IMR-90 (cell line): ENCODE measurements at regions not wholly inside any gene's neighbourhood (a gene's known extent, or its start where the extent isn't known, plus 50 kb on each side); places are given as distances from the start of the nearest gene placed in this dataset.

ENCODE experiments used
- ATAC-seq: fragments of 200-7000 bp; cut with Tn5 transposase; 2 replicates; pipeline ENCODE4 v1.9.1; 2020; ENCODE audit warnings: low read depth, mild to moderate bottlenecking, moderate library complexity
- BruUV-seq: library from RNA; stranded (reverse); fragments of 400-500 nt; replicated peaks from 2 replicates; lab custom pipeline; 2021; lab: Mats Ljungman, UMichigan
- CTCF ChIA-PET: fragments of 300-600 bp; formaldehyde crosslinking; extraction: SDS; loops from one replicate; lab custom pipeline; 2021; ENCODE audit warnings: antibody characterized with exemption; lab: Yijun Ruan, JAX
- POLR2A ChIA-PET: fragments of 300-600 bp; sonication (Branson Sonifier 250); formaldehyde crosslinking; loops from one replicate; lab custom pipeline; 2022; ENCODE audit warnings: antibody characterized with exemption; ENCODE audit not compliant: unreplicated experiment; lab: Charles Lee
- DNase-seq: peaks from one replicate; pipeline ENCODE4 v3.0.0; 2013
- H2AFZ ChIP-seq: replicated peaks from 2 replicates; pipeline ENCODE3; 2013; ENCODE audit warnings: low read length, mild to moderate bottlenecking; ENCODE audit not compliant: poor library complexity
- H2AK5ac ChIP-seq: 2 replicates; pipeline ENCODE4 v1.6.1; 2013; ENCODE audit warnings: low read depth, low read length, inconsistent platforms
- H2AK9ac ChIP-seq: replicated peaks from 2 replicates; pipeline ENCODE3; 2013; ENCODE audit warnings: mild to moderate bottlenecking, low read depth, low read length, moderate library complexity; ENCODE audit not compliant: poor library complexity
- H2BK120ac ChIP-seq: 2 replicates; pipeline ENCODE4 v1.6.1; 2013; ENCODE audit warnings: low read depth, low read length, inconsistent platforms
- H2BK15ac ChIP-seq: 3 replicates; pipeline ENCODE4 v1.6.1; 2013; ENCODE audit warnings: low read depth, low read length, inconsistent platforms
- H2BK20ac ChIP-seq: 2 replicates; pipeline ENCODE4 v1.6.1; 2013; ENCODE audit warnings: low read depth, mild to moderate bottlenecking, inconsistent platforms, low read length, moderate library complexity
- H2BK5ac ChIP-seq: 2 replicates; pipeline ENCODE4 v1.6.1; 2013; ENCODE audit warnings: mild to moderate bottlenecking, low read depth, low read length, inconsistent platforms; ENCODE audit not compliant: poor library complexity, severe bottlenecking
- H3K14ac ChIP-seq: replicated peaks from 2 replicates; pipeline ENCODE4 v1.6.1; 2013; ENCODE audit warnings: low read depth, low read length, inconsistent platforms
- H3K18ac ChIP-seq: 2 replicates; pipeline ENCODE4 v1.6.1; 2013; ENCODE audit warnings: low read depth, low read length, control low read depth
- H3K23ac ChIP-seq: 2 replicates; pipeline ENCODE4 v1.6.1; 2013; ENCODE audit warnings: low read depth, low read length, inconsistent platforms
- H3K27ac ChIP-seq: 2 replicates; pipeline ENCODE4 v1.5.1; 2013; ENCODE audit warnings: mild to moderate bottlenecking, control low read depth, low read length; ENCODE audit not compliant: insufficient read depth
- H3K27me3 ChIP-seq: 2 replicates; pipeline ENCODE4 v1.6.1; 2013; ENCODE audit warnings: low read length; ENCODE audit not compliant: control insufficient read depth, insufficient read depth
- H3K36me3 ChIP-seq: 2 replicates; pipeline ENCODE4 v1.6.1; 2013; ENCODE audit warnings: low read length, mixed read lengths; ENCODE audit not compliant: control insufficient read depth, insufficient read depth
- H3K4ac ChIP-seq: 2 replicates; pipeline ENCODE4 v1.6.1; 2013; ENCODE audit warnings: low read depth, low read length, inconsistent platforms
- H3K4me1 ChIP-seq: 2 replicates; pipeline ENCODE4 v1.6.1; 2013; ENCODE audit warnings: low read length, mixed read lengths; ENCODE audit not compliant: control insufficient read depth, insufficient read depth
- H3K4me2 ChIP-seq: 2 replicates; pipeline ENCODE4 v1.6.1; 2013; ENCODE audit warnings: low read depth, mild to moderate bottlenecking, control low read depth, low read length, moderate library complexity
- H3K4me3 ChIP-seq: 2 replicates; pipeline ENCODE4 v1.5.1; 2013; ENCODE audit warnings: low read depth, mild to moderate bottlenecking, control low read depth, low read length, moderate library complexity; ENCODE audit not compliant: insufficient read depth
- H3K56ac ChIP-seq: 2 replicates; pipeline ENCODE4 v1.6.1; 2013; ENCODE audit warnings: low read length, inconsistent platforms; ENCODE audit not compliant: insufficient read depth; ENCODE audit errors: extremely low read depth
- H3K79me1 ChIP-seq, 2 experiments: 2 replicates each; pipeline ENCODE4 v1.6.1; 2013; ENCODE audit warnings: low read length in 2 of 2, inconsistent platforms in 1 of 2, low read depth in 1 of 2
- H3K9ac ChIP-seq: 2 replicates; pipeline ENCODE4 v1.6.1; 2013; ENCODE audit warnings: low read depth, low read length, control low read depth
- H3K9me1 ChIP-seq: 2 replicates; pipeline ENCODE4 v1.6.1; 2013; ENCODE audit warnings: low read length, inconsistent platforms; ENCODE audit not compliant: insufficient read depth
- H3K9me3 ChIP-seq: 2 replicates; pipeline ENCODE4 v1.6.1; 2013; ENCODE audit warnings: low read length; ENCODE audit not compliant: control insufficient read depth, insufficient read depth
- H4K20me1 ChIP-seq: 2 replicates; pipeline ENCODE4 v1.6.1; 2013; ENCODE audit warnings: low read length, inconsistent platforms; ENCODE audit not compliant: insufficient read depth
- H4K5ac ChIP-seq: 2 replicates; pipeline ENCODE4 v1.6.1; 2013; ENCODE audit warnings: mild to moderate bottlenecking, low read depth, low read length, control low read depth
- H4K8ac ChIP-seq, 2 experiments: 2 replicates each; pipeline ENCODE4 v1.6.1; 2013; ENCODE audit warnings: low read depth in 2 of 2, low read length in 2 of 2, control low read depth in 1 of 2, inconsistent platforms in 1 of 2
- H4K91ac ChIP-seq: 2 replicates; pipeline ENCODE4 v1.6.1; 2013; ENCODE audit warnings: low read depth, low read length, inconsistent platforms; ENCODE audit not compliant: insufficient read depth
- BHLHE40 ChIP-seq: fragments of 150-350 bp; IDR thresholded peaks from 2 replicates; pipeline ENCODE4 v1.6.1; 2016; ENCODE audit warnings: mild to moderate bottlenecking, low read depth, low read length
- CEBPB ChIP-seq: IDR thresholded peaks from 2 replicates; pipeline ENCODE4 v1.6.1; 2012; ENCODE audit warnings: low read depth, low read length, improper control_type of control experiment
- CHD1 ChIP-seq: IDR thresholded peaks from 2 replicates; pipeline ENCODE4 v1.6.1; 2012; ENCODE audit warnings: low read depth, low read length, improper control_type of control experiment
- FOS ChIP-seq: fragments of 150-350 bp; IDR thresholded peaks from 2 replicates; pipeline ENCODE4 v1.6.1; 2016; ENCODE audit warnings: low read depth, low read length
- MAFK ChIP-seq: IDR thresholded peaks from 2 replicates; pipeline ENCODE4 v1.6.1; 2012; ENCODE audit warnings: low read depth, low read length, improper control_type of control experiment
- MAZ ChIP-seq: IDR thresholded peaks from 2 replicates; pipeline ENCODE4 v1.6.1; 2012; ENCODE audit warnings: low read depth, mild to moderate bottlenecking, low read length, improper control_type of control experiment, moderate library complexity, borderline replicate concordance
- MXI1 ChIP-seq: IDR thresholded peaks from 2 replicates; pipeline ENCODE4 v1.6.1; 2012; ENCODE audit warnings: low read depth, mild to moderate bottlenecking, low read length, moderate library complexity, borderline replicate concordance
- NFE2L2 ChIP-seq: fragments of 150-350 bp; IDR thresholded peaks from 2 replicates; pipeline ENCODE4 v1.6.1; 2016; ENCODE audit warnings: low read depth, mild to moderate bottlenecking, low read length
- POLR2A ChIP-seq: IDR thresholded peaks from 2 replicates; pipeline ENCODE4 v1.6.1; 2012; ENCODE audit warnings: mild to moderate bottlenecking, low read depth, low read length
- RAD21 ChIP-seq: IDR thresholded peaks from 2 replicates; pipeline ENCODE4 v1.6.1; 2012; ENCODE audit warnings: low read length, improper control_type of control experiment
- RCOR1 ChIP-seq: IDR thresholded peaks from 2 replicates; pipeline ENCODE4 v1.6.1; 2012; ENCODE audit warnings: mild to moderate bottlenecking, low read length, improper control_type of control experiment; ENCODE audit not compliant: insufficient replicate concordance
- RFX5 ChIP-seq: IDR thresholded peaks from 2 replicates; pipeline ENCODE4 v1.8.0; 2012; ENCODE audit warnings: low read depth, mild to moderate bottlenecking, low read length, moderate library complexity
- SMC3 ChIP-seq: fragments of 150-350 bp; IDR thresholded peaks from 2 replicates; pipeline ENCODE4 v1.6.1; 2016; ENCODE audit warnings: low read depth, mild to moderate bottlenecking, antibody characterized with exemption, low read length, moderate library complexity
- WGBS, 2 experiments: methylation state at CpG; one replicate each; pipeline versions ENCODE4 v1.1.5 to v1.1.7; 2013; ENCODE audit warnings: missing lambda C conversion rate in 2 of 2; ENCODE audit not compliant: insufficient read length in 1 of 2; ENCODE audit errors: extremely low coverage in 2 of 2; 5-methylcytosine and 5-hydroxymethylcytosine counted together
- dilution Hi-C: fragments of 300-500 bp; cut with HindIII; formaldehyde crosslinking; loops from one replicate; pipeline ENCODE4 v1.14.3; 2018; ENCODE audit warnings: low sequenced_read_pairs; ENCODE audit not compliant: unreplicated experiment
- in situ Hi-C: fragments of 300-500 bp; cut with MboI; formaldehyde crosslinking; loops from 3 replicates; pipeline ENCODE4 v1.14.3; 2019; ENCODE audit warnings: low sequenced_read_pairs, inconsistent platforms, mixed read lengths
- intact Hi-C: fragments of 100-400 bp; cut with micrococcal nuclease; formaldehyde crosslinking; loops from 2 replicates; pipeline ENCODE4 v1.10.0; 2022
- TF ChIP-seq, protein P1 (sequence below): fragments of 150-350 bp; IDR thresholded peaks from 2 replicates; pipeline ENCODE4 v1.6.1; 2016; ENCODE audit warnings: low read depth, mild to moderate bottlenecking, low read length, moderate library complexity, borderline replicate concordance
- TF ChIP-seq, protein P2 (sequence below): conservative IDR thresholded peaks from 2 replicates; pipeline ENCODE4 v1.5.1; 2012; ENCODE audit warnings: mild to moderate bottlenecking, low read depth, low read length, improper control_type of control experiment
- TF ChIP-seq, protein P3 (sequence below): fragments of 150-350 bp; IDR thresholded peaks from 2 replicates; pipeline ENCODE4 v1.6.1; 2017; ENCODE audit warnings: mild to moderate bottlenecking, antibody characterized with exemption, low read length, low read depth

DNA sequence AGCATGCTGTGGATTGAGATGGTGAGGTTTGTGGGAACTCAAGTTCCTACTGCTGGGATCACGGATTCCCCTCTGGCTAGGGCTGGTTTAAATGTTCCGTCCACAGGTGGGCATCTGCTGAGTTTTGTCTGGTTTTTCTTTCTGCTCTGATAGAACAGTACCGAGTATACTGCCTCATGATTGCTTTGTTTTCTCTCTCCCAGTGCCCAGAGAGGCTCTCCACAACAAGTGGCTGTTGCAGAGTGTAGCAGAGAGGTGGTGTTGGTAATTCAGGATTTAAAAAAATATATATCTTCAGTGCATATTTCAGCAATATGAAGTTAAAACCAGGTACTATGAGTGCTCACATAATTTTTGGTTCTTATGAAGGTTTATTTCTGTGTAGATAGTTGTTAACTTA is 213.7 kb downstream of the TEX13C start:
- BruUV-seq, result no TSS peak
- Histone ChIP-seq H3K79me1 (no peaks in the 10 kb centered on the region), H2AK5ac (no peak overlapping the region), H2AK9ac (no peak overlapping the region), H4K8ac (no peak overlapping the region), H3K9me1 (no peaks in the 10 kb centered on the region), H3K4me2 (no peak overlapping the region), H2BK5ac (no peak overlapping the region), H4K91ac (no peak overlapping the region), H3K4me1 (no peaks in the 10 kb centered on the region), H3K14ac (no peak overlapping the region), H2AFZ (no peak overlapping the region), H3K18ac (no peak overlapping the region), H3K56ac (no peak overlapping the region), H3K36me3 (no peaks in the 10 kb centered on the region), H2BK120ac (no peak overlapping the region), H4K5ac (no peak overlapping the region), H3K23ac (no peak overlapping the region), H4K20me1 (no peaks in the 10 kb centered on the region), H2BK20ac (no peak overlapping the region), H3K27me3 (no peaks in the 10 kb centered on the region), H3K4me3 (no peak overlapping the region), H3K4ac (no peak overlapping the region), H3K9me3 (peaks cover 2% of the 10 kb centered on the region; the same call in 1 of the 2 replicates), H3K27ac (no peak overlapping the region), H2BK15ac (no peak overlapping the region), H3K9ac (no peak overlapping the region)
- intact Hi-C loops, result no loop called here
- dilution Hi-C loops, result no loop called here
- ChIA-PET CTCF (no interaction called here), POLR2A (no interaction called here)
- ATAC-seq (no peak), DNase-seq (no peak)
- no CpG with 5 or more reads among the region's 3 CpGs for WGBS, 2 experiments
- in situ Hi-C loops, result no loop called here
- no peak for TF ChIP-seq NFE2L2
- TF ChIP-seq RFX5, result no peak
- TF ChIP-seq MAFK, result no peak
- no peak for TF ChIP-seq RAD21
- TF ChIP-seq, protein P1, sequence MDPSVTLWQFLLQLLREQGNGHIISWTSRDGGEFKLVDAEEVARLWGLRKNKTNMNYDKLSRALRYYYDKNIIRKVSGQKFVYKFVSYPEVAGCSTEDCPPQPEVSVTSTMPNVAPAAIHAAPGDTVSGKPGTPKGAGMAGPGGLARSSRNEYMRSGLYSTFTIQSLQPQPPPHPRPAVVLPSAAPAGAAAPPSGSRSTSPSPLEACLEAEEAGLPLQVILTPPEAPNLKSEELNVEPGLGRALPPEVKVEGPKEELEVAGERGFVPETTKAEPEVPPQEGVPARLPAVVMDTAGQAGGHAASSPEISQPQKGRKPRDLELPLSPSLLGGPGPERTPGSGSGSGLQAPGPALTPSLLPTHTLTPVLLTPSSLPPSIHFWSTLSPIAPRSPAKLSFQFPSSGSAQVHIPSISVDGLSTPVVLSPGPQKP, result no peak
- no peak for TF ChIP-seq RCOR1
- TF ChIP-seq CEBPB, result no peak
- TF ChIP-seq, protein P2, sequence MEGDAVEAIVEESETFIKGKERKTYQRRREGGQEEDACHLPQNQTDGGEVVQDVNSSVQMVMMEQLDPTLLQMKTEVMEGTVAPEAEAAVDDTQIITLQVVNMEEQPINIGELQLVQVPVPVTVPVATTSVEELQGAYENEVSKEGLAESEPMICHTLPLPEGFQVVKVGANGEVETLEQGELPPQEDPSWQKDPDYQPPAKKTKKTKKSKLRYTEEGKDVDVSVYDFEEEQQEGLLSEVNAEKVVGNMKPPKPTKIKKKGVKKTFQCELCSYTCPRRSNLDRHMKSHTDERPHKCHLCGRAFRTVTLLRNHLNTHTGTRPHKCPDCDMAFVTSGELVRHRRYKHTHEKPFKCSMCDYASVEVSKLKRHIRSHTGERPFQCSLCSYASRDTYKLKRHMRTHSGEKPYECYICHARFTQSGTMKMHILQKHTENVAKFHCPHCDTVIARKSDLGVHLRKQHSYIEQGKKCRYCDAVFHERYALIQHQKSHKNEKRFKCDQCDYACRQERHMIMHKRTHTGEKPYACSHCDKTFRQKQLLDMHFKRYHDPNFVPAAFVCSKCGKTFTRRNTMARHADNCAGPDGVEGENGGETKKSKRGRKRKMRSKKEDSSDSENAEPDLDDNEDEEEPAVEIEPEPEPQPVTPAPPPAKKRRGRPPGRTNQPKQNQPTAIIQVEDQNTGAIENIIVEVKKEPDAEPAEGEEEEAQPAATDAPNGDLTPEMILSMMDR, result no peak
- no peak for TF ChIP-seq CHD1
- TF ChIP-seq BHLHE40, result no peak
- TF ChIP-seq MAZ, result no peak
- no peak for TF ChIP-seq FOS
- TF ChIP-seq, protein P3, sequence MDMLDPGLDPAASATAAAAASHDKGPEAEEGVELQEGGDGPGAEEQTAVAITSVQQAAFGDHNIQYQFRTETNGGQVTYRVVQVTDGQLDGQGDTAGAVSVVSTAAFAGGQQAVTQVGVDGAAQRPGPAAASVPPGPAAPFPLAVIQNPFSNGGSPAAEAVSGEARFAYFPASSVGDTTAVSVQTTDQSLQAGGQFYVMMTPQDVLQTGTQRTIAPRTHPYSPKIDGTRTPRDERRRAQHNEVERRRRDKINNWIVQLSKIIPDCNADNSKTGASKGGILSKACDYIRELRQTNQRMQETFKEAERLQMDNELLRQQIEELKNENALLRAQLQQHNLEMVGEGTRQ, result no peak
- TF ChIP-seq MXI1, result no peak
- no peak for TF ChIP-seq POLR2A
- no peak for TF ChIP-seq SMC3
